HCT116 (cell line): ENCODE measurements at regions not wholly inside any gene's neighbourhood (a gene's known extent, or its start where the extent isn't known, plus 50 kb on each side); places are given as distances from the start of the nearest gene placed in this dataset.

Experiments used
- CEBPB ChIP-seq: IDR thresholded peaks from 2 replicates; pipeline ENCODE4 v1.6.1; 2012; ENCODE audit warnings: low read depth
- EZH2 ChIP-seq: fragments of 200-600 bp; sonication (generic); IDR thresholded peaks from 2 replicates; pipeline ENCODE4 v1.6.1; 2017; ENCODE audit warnings: antibody characterized with exemption, mixed run types
- EZH2phosphoT487 ChIP-seq: fragments of 200-600 bp; IDR thresholded peaks from 2 replicates; pipeline ENCODE4 v1.6.1; 2018; ENCODE audit warnings: antibody characterized with exemption, borderline replicate concordance
- POLR2A ChIP-seq: IDR thresholded peaks from 2 replicates; pipeline ENCODE4 v1.7.0; 2011; ENCODE audit warnings: borderline replicate concordance; ENCODE audit not compliant: insufficient read depth, insufficient read length; ENCODE audit errors: extremely low read depth
- RAD21 ChIP-seq: IDR thresholded peaks from 2 replicates; pipeline ENCODE4 v1.6.1; 2012; ENCODE audit warnings: low read depth, mild to moderate bottlenecking
- TCF7L2 ChIP-seq: IDR thresholded peaks from 2 replicates; pipeline ENCODE4 v1.7.0; 2011; ENCODE audit warnings: borderline replicate concordance, inconsistent platforms; ENCODE audit not compliant: insufficient read depth, insufficient read length; ENCODE audit errors: extremely low read depth
- ZFX ChIP-seq: fragments of 450-650 bp; IDR thresholded peaks from 2 replicates; pipeline ENCODE4 v1.6.1; 2017
- TF ChIP-seq, protein P1 (sequence below): IDR thresholded peaks from 2 replicates; pipeline ENCODE4 v1.6.1; 2012
- TF ChIP-seq, protein P2 (sequence below): IDR thresholded peaks from 2 replicates; pipeline ENCODE4 v1.6.1; 2012
- TF ChIP-seq, protein P3 (sequence below), 3 experiments: fragments of 200-600 bp in 1 of 3; sonication (generic) in 1 of 3; IDR thresholded peaks in 2 of 3; conservative IDR thresholded peaks in 1 of 3; 2 replicates each; pipeline ENCODE4 v1.5.1; 2012 to 2017; ENCODE audit warnings: low read depth in 2 of 3, low read length in 2 of 3, antibody characterized with exemption in 1 of 3, borderline replicate concordance in 1 of 3, control low read depth in 1 of 3, mild to moderate bottlenecking in 1 of 3, mixed read lengths in 1 of 3, mixed run types in 1 of 3, moderate library complexity in 1 of 3; ENCODE audit not compliant: insufficient read depth in 1 of 3

DNA sequence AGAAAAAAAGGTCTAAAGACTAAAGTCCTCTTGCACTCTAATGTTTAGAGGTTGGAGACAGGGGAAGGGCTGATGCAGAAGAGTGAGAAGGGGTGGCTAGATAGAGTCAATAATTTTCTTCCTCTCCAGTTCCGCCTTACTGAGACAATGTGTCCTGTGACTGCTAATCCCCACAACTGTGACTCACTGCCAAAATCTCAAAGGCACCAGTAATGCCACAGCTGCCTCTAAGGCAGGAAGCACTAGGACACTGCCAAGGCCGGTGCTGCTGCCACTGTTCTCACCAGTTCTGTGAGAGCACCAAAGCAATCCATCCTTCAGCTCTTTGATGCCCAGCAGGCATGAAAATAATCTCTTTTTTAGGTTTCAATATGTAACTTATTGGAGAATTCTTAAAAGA, 701.9 kb upstream of the MAP3K7 start:
- TF ChIP-seq CEBPB (no peak), POLR2A (no peak), TCF7L2 (no peak), ZFX (no peak), EZH2phosphoT487 (no peak), RAD21 (no peak), EZH2 (no peak)
- TF ChIP-seq, protein P1, sequence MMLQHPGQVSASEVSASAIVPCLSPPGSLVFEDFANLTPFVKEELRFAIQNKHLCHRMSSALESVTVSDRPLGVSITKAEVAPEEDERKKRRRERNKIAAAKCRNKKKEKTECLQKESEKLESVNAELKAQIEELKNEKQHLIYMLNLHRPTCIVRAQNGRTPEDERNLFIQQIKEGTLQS = no peak
- TF ChIP-seq, protein P2, sequence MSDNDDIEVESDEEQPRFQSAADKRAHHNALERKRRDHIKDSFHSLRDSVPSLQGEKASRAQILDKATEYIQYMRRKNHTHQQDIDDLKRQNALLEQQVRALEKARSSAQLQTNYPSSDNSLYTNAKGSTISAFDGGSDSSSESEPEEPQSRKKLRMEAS = no peak
- TF ChIP-seq, protein P3, sequence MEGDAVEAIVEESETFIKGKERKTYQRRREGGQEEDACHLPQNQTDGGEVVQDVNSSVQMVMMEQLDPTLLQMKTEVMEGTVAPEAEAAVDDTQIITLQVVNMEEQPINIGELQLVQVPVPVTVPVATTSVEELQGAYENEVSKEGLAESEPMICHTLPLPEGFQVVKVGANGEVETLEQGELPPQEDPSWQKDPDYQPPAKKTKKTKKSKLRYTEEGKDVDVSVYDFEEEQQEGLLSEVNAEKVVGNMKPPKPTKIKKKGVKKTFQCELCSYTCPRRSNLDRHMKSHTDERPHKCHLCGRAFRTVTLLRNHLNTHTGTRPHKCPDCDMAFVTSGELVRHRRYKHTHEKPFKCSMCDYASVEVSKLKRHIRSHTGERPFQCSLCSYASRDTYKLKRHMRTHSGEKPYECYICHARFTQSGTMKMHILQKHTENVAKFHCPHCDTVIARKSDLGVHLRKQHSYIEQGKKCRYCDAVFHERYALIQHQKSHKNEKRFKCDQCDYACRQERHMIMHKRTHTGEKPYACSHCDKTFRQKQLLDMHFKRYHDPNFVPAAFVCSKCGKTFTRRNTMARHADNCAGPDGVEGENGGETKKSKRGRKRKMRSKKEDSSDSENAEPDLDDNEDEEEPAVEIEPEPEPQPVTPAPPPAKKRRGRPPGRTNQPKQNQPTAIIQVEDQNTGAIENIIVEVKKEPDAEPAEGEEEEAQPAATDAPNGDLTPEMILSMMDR (IDR thresholded peaks at IDR 0.05 in 2 of 3, conservative IDR thresholded peaks at IDR 0.05 in 1 of 3; ENCODE audit: borderline replicate concordance in 1 of 3, insufficient read depth in 1 of 3, low read depth in 2 of 3, low read length in 2 of 3) = no peak
